ENCODE measurements at regions not wholly inside any gene's neighbourhood (a gene's known extent, or its start where the extent isn't known, plus 50 kb on each side); places are given as distances from the start of the nearest gene placed in this dataset.

- TF ChIP-seq POLR2A (IDR thresholded peaks at IDR 0.05), result no peak
- TF ChIP-seq CTCF (IDR thresholded peaks at IDR 0.05), result no peak
These were observed 463.9 kb upstream of the PROX1 start for GRCh38 chr1:213523781-213524398.
